ENCODE measurements at regions not wholly inside any gene's neighbourhood (a gene's known extent, or its start where the extent isn't known, plus 50 kb on each side); places are given as distances from the start of the nearest gene placed in this dataset.

DNA sequence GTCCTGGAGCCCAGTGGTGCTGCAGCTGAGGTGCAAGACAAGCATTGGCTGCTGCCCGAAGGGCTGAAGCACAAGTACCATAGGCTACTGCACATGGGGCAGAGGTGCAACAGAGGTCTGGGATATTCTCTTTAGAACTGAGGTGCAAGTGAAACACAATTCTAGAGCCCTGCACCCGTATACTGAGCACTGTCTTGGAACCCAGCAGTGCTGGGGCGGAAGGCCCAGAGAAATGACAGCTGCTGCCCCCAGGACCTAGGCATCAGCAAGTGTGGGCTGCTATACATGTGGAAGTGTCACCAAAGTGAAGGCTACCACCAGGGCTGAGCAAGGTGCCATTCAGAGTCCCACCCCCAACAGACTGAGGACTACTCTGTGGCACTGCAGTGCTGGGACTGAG, 393.6 kb upstream of the STEAP1 start (continued):
- TF ChIP-seq, protein P1, sequence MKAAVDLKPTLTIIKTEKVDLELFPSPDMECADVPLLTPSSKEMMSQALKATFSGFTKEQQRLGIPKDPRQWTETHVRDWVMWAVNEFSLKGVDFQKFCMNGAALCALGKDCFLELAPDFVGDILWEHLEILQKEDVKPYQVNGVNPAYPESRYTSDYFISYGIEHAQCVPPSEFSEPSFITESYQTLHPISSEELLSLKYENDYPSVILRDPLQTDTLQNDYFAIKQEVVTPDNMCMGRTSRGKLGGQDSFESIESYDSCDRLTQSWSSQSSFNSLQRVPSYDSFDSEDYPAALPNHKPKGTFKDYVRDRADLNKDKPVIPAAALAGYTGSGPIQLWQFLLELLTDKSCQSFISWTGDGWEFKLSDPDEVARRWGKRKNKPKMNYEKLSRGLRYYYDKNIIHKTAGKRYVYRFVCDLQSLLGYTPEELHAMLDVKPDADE (IDR thresholded peaks at IDR 0.05): no peak

DNA sequence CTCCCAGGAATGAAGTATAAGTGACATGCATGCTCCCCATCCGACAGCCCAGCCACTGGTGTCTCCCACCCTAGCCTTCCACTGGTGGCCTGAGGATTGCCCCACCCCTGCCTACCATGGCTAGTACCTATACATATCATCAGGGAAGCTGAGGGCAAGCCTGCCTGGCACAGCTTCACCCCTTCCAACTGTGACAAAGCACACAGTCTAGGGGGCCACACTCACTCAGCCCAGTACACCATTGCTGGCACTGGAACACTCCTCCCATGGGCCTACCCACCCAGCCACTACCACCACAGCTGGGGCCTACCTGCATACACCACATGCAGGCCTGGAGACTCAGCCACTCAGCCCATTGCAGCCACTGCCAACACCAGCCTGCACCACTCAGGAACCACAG, 393.1 kb upstream of the STEAP1 start:
- no peaks in the 10 kb centered on the region for H3F3A ChIP-seq (replicated peaks; ENCODE audit: low read depth)
- no peak overlapping the region for H3K4me3 Mint-ChIP-seq
- H3K4me1 ChIP-seq (ENCODE audit: insufficient read depth): no peaks in the 10 kb centered on the region
- no peak overlapping the region for H3K4me3 ChIP-seq
- H3K27me3 Mint-ChIP-seq (ENCODE audit: insufficient read depth, low read depth, poor library complexity): peaks cover 6% of the 10 kb centered on the region
- no peak overlapping the region for H3K27ac ChIP-seq (ENCODE audit: low read depth)
- H3K27me3 ChIP-seq (ENCODE audit: insufficient read depth): no peaks in the 10 kb centered on the region
- no peaks in the 10 kb centered on the region for H3K4me1 Mint-ChIP-seq
- no peak overlapping the region for H2AFZ ChIP-seq
- no peak overlapping the region for H3K27ac Mint-ChIP-seq
- H3K9me2 ChIP-seq (ENCODE audit: insufficient read depth): no peaks in the 10 kb centered on the region
- H3K79me2 ChIP-seq (replicated peaks; ENCODE audit: insufficient read depth): no peaks in the 10 kb centered on the region
- ATAC-seq (no peak), DNase-seq (ENCODE audit: low spot score) (no peak)
- H3K4me2 ChIP-seq: no peak overlapping the region
- no peaks in the 10 kb centered on the region for H3K36me3 Mint-ChIP-seq (ENCODE audit: low read depth)
- TF ChIP-seq ZNF331 (CRISPR knock-in tag; IDR thresholded peaks at IDR 0.05; ENCODE audit: low read depth): no peak
- TF ChIP-seq ZNF114 (CRISPR knock-in tag; IDR thresholded peaks at IDR 0.05): no peak
- TF ChIP-seq, protein P1 (IDR thresholded peaks at IDR 0.05): no peak
- TF ChIP-seq STAT1 (IDR thresholded peaks at IDR 0.05; ENCODE audit: unreplicated experiment): no peak
- TF ChIP-seq EZH2 (IDR thresholded peaks at IDR 0.05; ENCODE audit: low read depth, unreplicated experiment): no peak
- TF ChIP-seq CREB1 (CRISPR knock-in tag; IDR thresholded peaks at IDR 0.05; ENCODE audit: low read depth): no peak
- TF ChIP-seq EZH2phosphoT487 (IDR thresholded peaks at IDR 0.05; ENCODE audit: unreplicated experiment): no peak
- no peak for TF ChIP-seq JUNB (IDR thresholded peaks at IDR 0.05; ENCODE audit: unreplicated experiment)
- TF ChIP-seq, protein P2, sequence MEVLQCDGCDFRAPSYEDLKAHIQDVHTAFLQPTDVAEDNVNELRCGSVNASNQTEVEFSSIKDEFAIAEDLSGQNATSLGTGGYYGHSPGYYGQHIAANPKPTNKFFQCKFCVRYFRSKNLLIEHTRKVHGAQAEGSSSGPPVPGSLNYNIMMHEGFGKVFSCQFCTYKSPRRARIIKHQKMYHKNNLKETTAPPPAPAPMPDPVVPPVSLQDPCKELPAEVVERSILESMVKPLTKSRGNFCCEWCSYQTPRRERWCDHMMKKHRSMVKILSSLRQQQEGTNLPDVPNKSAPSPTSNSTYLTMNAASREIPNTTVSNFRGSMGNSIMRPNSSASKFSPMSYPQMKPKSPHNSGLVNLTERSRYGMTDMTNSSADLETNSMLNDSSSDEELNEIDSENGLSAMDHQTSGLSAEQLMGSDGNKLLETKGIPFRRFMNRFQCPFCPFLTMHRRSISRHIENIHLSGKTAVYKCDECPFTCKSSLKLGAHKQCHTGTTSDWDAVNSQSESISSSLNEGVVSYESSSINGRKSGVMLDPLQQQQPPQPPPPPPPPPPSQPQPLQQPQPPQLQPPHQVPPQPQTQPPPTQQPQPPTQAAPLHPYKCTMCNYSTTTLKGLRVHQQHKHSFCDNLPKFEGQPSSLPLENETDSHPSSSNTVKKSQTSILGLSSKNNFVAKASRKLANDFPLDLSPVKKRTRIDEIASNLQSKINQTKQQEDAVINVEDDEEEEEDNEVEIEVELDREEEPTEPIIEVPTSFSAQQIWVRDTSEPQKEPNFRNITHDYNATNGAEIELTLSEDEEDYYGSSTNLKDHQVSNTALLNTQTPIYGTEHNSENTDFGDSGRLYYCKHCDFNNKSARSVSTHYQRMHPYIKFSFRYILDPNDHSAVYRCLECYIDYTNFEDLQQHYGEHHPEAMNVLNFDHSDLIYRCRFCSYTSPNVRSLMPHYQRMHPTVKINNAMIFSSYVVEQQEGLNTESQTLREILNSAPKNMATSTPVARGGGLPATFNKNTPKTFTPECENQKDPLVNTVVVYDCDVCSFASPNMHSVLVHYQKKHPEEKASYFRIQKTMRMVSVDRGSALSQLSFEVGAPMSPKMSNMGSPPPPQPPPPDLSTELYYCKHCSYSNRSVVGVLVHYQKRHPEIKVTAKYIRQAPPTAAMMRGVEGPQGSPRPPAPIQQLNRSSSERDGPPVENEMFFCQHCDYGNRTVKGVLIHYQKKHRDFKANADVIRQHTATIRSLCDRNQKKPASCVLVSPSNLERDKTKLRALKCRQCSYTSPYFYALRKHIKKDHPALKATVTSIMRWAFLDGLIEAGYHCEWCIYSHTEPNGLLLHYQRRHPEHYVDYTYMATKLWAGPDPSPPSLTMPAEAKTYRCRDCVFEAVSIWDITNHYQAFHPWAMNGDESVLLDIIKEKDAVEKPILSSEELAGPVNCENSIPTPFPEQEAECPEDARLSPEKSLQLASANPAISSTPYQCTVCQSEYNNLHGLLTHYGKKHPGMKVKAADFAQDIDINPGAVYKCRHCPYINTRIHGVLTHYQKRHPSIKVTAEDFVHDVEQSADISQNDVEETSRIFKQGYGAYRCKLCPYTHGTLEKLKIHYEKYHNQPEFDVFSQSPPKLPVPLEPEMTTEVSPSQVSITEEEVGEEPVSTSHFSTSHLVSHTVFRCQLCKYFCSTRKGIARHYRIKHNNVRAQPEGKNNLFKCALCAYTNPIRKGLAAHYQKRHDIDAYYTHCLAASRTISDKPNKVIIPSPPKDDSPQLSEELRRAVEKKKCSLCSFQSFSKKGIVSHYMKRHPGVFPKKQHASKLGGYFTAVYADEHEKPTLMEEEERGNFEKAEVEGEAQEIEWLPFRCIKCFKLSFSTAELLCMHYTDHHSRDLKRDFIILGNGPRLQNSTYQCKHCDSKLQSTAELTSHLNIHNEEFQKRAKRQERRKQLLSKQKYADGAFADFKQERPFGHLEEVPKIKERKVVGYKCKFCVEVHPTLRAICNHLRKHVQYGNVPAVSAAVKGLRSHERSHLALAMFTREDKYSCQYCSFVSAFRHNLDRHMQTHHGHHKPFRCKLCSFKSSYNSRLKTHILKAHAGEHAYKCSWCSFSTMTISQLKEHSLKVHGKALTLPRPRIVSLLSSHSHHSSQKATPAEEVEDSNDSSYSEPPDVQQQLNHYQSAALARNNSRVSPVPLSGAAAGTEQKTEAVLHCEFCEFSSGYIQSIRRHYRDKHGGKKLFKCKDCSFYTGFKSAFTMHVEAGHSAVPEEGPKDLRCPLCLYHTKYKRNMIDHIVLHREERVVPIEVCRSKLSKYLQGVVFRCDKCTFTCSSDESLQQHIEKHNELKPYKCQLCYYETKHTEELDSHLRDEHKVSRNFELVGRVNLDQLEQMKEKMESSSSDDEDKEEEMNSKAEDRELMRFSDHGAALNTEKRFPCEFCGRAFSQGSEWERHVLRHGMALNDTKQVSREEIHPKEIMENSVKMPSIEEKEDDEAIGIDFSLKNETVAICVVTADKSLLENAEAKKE (CRISPR knock-in tag; IDR thresholded peaks at IDR 0.05): no peak
- TF ChIP-seq NANOG (IDR thresholded peaks at IDR 0.05; ENCODE audit: borderline replicate concordance): no peak
- TF ChIP-seq, protein P3, sequence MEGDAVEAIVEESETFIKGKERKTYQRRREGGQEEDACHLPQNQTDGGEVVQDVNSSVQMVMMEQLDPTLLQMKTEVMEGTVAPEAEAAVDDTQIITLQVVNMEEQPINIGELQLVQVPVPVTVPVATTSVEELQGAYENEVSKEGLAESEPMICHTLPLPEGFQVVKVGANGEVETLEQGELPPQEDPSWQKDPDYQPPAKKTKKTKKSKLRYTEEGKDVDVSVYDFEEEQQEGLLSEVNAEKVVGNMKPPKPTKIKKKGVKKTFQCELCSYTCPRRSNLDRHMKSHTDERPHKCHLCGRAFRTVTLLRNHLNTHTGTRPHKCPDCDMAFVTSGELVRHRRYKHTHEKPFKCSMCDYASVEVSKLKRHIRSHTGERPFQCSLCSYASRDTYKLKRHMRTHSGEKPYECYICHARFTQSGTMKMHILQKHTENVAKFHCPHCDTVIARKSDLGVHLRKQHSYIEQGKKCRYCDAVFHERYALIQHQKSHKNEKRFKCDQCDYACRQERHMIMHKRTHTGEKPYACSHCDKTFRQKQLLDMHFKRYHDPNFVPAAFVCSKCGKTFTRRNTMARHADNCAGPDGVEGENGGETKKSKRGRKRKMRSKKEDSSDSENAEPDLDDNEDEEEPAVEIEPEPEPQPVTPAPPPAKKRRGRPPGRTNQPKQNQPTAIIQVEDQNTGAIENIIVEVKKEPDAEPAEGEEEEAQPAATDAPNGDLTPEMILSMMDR (conservative IDR thresholded peaks at IDR 0.05; ENCODE audit: low read depth in 2 of 2): no peak
- no peak for TF ChIP-seq POLR2AphosphoS5 (IDR thresholded peaks at IDR 0.05; ENCODE audit: low read depth)
- TF ChIP-seq, protein P4, sequence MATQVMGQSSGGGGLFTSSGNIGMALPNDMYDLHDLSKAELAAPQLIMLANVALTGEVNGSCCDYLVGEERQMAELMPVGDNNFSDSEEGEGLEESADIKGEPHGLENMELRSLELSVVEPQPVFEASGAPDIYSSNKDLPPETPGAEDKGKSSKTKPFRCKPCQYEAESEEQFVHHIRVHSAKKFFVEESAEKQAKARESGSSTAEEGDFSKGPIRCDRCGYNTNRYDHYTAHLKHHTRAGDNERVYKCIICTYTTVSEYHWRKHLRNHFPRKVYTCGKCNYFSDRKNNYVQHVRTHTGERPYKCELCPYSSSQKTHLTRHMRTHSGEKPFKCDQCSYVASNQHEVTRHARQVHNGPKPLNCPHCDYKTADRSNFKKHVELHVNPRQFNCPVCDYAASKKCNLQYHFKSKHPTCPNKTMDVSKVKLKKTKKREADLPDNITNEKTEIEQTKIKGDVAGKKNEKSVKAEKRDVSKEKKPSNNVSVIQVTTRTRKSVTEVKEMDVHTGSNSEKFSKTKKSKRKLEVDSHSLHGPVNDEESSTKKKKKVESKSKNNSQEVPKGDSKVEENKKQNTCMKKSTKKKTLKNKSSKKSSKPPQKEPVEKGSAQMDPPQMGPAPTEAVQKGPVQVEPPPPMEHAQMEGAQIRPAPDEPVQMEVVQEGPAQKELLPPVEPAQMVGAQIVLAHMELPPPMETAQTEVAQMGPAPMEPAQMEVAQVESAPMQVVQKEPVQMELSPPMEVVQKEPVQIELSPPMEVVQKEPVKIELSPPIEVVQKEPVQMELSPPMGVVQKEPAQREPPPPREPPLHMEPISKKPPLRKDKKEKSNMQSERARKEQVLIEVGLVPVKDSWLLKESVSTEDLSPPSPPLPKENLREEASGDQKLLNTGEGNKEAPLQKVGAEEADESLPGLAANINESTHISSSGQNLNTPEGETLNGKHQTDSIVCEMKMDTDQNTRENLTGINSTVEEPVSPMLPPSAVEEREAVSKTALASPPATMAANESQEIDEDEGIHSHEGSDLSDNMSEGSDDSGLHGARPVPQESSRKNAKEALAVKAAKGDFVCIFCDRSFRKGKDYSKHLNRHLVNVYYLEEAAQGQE (IDR thresholded peaks at IDR 0.05; ENCODE audit: unreplicated experiment): no peak
- no peaks in the 10 kb centered on the region for H4K20me1 ChIP-seq (replicated peaks; ENCODE audit: insufficient read depth)
- H3K36me3 ChIP-seq (ENCODE audit: insufficient read depth): no peaks in the 10 kb centered on the region
- no peaks in the 10 kb centered on the region for H3K9me3 Mint-ChIP-seq
